Epithelial cell of proximal tubule (primary cell): ENCODE measurements at regions not wholly inside any gene's neighbourhood (a gene's known extent, or its start where the extent isn't known, plus 50 kb on each side); places are given as distances from the start of the nearest gene placed in this dataset.
A peak's percentile ranks its signal among the peaks of the same experiment; 100 is the strongest.

Experiments
- DNase-seq: peaks from one replicate; pipeline ENCODE4 v3.0.0-alpha.2; 2011; ENCODE audit warnings: low read depth
- H3K4me3 ChIP-seq: 2 replicates; pipeline ENCODE4 v1.5.1; 2011; ENCODE audit warnings: low read depth, mild to moderate bottlenecking, low read length
- CTCF ChIP-seq: conservative IDR thresholded peaks from 2 replicates; pipeline ENCODE4 v1.5.1; 2012; ENCODE audit warnings: low read depth, mild to moderate bottlenecking, low read length

- no peak for DNase-seq
- no peak for TF ChIP-seq CTCF
These were observed 1060.5 kb downstream of the DIAPH3 start for GRCh38 chr13:59103004-59103768.

GRCh38 chr13:59111751-59112171 is 1052.0 kb downstream of the DIAPH3 start:
- TF ChIP-seq CTCF = no peak
- DNase-seq = no peak
- no peak overlapping the region for H3K4me3 ChIP-seq

More at GRCh38 chr13:59103004-59103768, 1060.5 kb downstream of the DIAPH3 start:
- no peak overlapping the region for H3K4me3 ChIP-seq

GRCh38 chr13:59112221-59112718 is 1051.5 kb downstream of the DIAPH3 start:
- no peak overlapping the region for H3K4me3 ChIP-seq
- peak; percentile 16 for DNase-seq
- TF ChIP-seq CTCF = no peak

GRCh38 chr13:59119475-59119874 is 1044.3 kb downstream of the DIAPH3 start:
- DNase-seq = no peak
- no peak for TF ChIP-seq CTCF
- no peak overlapping the region for H3K4me3 ChIP-seq

- no peak overlapping the region for H3K4me3 ChIP-seq
- TF ChIP-seq CTCF = no peak
These were observed 1043.4 kb downstream of the DIAPH3 start for GRCh38 chr13:59120297-59120843.

GRCh38 chr13:59121507-59121906 is 1042.2 kb downstream of the DIAPH3 start:
- DNase-seq = no peak
- no peak for TF ChIP-seq CTCF
- no peak overlapping the region for H3K4me3 ChIP-seq

More at GRCh38 chr13:59120297-59120843, 1043.4 kb downstream of the DIAPH3 start:
- no peak for DNase-seq
